Retinal pigment epithelial cell (primary cell): ENCODE measurements at regions not wholly inside any gene's neighbourhood (a gene's known extent, or its start where the extent isn't known, plus 50 kb on each side); places are given as distances from the start of the nearest gene placed in this dataset.

Experiments
- DNase-seq: peaks from one replicate; pipeline ENCODE4 v3.0.0-alpha.2; 2010; ENCODE audit warnings: low read depth
- H3K4me3 ChIP-seq: 2 replicates; pipeline ENCODE4 v1.5.1; 2011; ENCODE audit warnings: mild to moderate bottlenecking, low read length, control low read depth, moderate library complexity
- CTCF ChIP-seq: conservative IDR thresholded peaks from 2 replicates; pipeline ENCODE4 v1.5.1; 2011; ENCODE audit warnings: low read depth, low read length, control low read depth, inconsistent platforms

DNA sequence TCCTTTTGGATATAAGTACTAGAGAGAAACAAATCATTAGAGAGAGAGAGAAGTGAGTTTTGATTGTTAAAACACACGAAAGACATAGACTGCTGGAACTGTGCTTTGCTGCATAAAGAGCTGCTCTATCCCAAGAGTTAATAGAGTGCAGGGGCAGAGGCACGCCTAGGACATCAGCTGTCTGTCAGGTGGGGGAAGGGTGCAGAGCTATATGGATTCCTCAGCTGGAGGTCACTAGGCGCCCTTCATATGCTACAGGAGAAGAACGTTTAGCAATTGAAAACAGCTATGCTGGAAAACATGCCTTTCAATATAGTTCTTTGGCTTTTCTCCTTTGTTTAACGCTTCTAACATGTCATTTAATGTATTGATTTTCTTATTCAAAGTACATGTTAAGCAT, 169.0 kb upstream of the MCHR2 start:
- no peak overlapping the region for H3K4me3 ChIP-seq
- no peak for DNase-seq
- TF ChIP-seq CTCF = no peak

GRCh38 chr6:100161782-100162365, 167.9 kb upstream of the MCHR2 start:
- no peak for DNase-seq
- H3K4me3 ChIP-seq = no peak overlapping the region
- TF ChIP-seq CTCF = no peak

DNA sequence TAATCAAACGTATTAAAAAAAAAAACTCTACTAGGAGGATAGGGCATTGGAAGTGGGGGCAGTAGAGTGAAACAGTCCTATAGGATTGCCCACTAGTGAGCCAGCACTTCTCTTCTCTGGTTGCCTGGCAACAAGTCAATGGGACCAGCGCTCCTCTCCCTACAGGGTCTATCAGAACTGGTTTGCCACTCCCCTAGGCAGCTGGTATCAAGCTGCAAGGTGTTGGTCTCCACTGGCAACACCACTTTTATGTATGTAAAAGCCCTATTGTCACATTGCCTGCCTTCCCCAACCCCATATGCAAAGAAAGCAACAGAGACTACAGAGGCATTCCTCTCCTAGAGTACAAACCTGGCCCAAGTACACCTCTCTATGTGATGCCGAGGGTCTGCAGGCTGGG, 166.9 kb upstream of the MCHR2 start:
- TF ChIP-seq CTCF = no peak
- H3K4me3 ChIP-seq = no peak overlapping the region
- no peak for DNase-seq

DNA sequence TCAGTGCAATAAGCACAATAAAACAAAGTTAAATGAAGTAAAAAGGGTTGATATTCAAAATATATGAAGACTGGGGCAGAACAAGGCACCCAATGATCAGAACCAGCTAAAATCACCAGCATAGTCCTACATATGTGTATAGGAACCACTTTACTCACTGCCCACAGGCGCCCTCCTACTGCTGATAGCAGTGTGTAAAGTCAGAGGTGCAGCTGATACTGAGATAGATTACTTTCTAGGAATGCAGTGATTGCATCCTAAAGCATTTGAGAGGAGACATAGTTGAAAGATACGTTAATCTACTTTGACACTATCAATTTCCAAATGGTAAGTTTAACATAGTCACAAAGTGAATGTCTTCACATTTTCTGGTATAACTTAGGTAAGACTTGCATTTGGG, 161.1 kb upstream of the MCHR2 start:
- H3K4me3 ChIP-seq = no peak overlapping the region
- TF ChIP-seq CTCF = no peak
- no peak for DNase-seq

- H3K4me3 ChIP-seq = no peak overlapping the region
- no peak for DNase-seq
- no peak for TF ChIP-seq CTCF
These were observed 159.7 kb upstream of the MCHR2 start for GRCh38 chr6:100153636-100154275.

- H3K4me3 ChIP-seq = no peak overlapping the region
- DNase-seq = no peak
- no peak for TF ChIP-seq CTCF
These were observed 158.2 kb upstream of the MCHR2 start for GRCh38 chr6:100152201-100152600.

- no peak for DNase-seq
- H3K4me3 ChIP-seq = no peak overlapping the region
- TF ChIP-seq CTCF = no peak
These were observed 151.0 kb upstream of the MCHR2 start for GRCh38 chr6:100144991-100145390.
